Stomach (tissue), 8 donors: ENCODE measurements at regions not wholly inside any gene's neighbourhood (a gene's known extent, or its start where the extent isn't known, plus 50 kb on each side); places are given as distances from the start of the nearest gene placed in this dataset.
"Not testable (repeated sequence)": the region's sequence is repeated elsewhere in the genome, so short reads cannot be mapped to it uniquely, and the experiment has no call there.

Experiments
- DNase-seq, 2 donors: peaks; one replicate each; pipeline versions ENCODE4 v3.0.0 to v3.0.0-alpha.2; 2013 to 2019
- H3K27ac ChIP-seq, 5 donors: fragments of 200-600 bp in 4 of 5; sonication (generic) in 4 of 5; one replicate each; pipeline ENCODE4 v1.5.1; 2013 to 2019; ENCODE audit warnings: mild to moderate bottlenecking in 1 of 5, moderate library complexity in 1 of 5
- H3K27me3 ChIP-seq, 3 donors: fragments of 200-600 bp; sonication (generic); one replicate each; pipeline ENCODE4 v1.5.1; 2017 to 2019; ENCODE audit warnings: mixed run types in 1 of 3
- H3K36me3 ChIP-seq, 4 donors: fragments of 200-600 bp; sonication (generic); 1 replicate in 3 of 4; 2 replicates in 1 of 4; pipeline ENCODE4 v1.5.1; 2016 to 2019
- H3K4me1 ChIP-seq, 4 donors: fragments of 200-600 bp; sonication (generic); one replicate each; pipeline ENCODE4 v1.5.1; 2016 to 2019
- H3K4me3 ChIP-seq, 4 donors: fragments of 200-600 bp; sonication (generic) in 3 of 4; one replicate each; pipeline ENCODE4 v1.5.1; 2016 to 2019; ENCODE audit warnings: mild to moderate bottlenecking in 1 of 4
- H3K9me3 ChIP-seq, 4 donors: fragments of 200-600 bp; sonication (generic); one replicate each; pipeline ENCODE4 v1.5.1; 2016 to 2019
- CTCF ChIP-seq, 7 experiments: fragments of 450-650 bp in 4 of 7; fragments of 200-600 bp in 3 of 7; sonication (generic) in 3 of 7; IDR thresholded peaks; one replicate each; pipeline ENCODE4 v1.5.1; 2016 to 2019; ENCODE audit warnings: antibody characterized with exemption in 7 of 7, control low read depth in 2 of 7, mild to moderate bottlenecking in 1 of 7
- EP300 ChIP-seq: sonication (generic); formaldehyde crosslinking; IDR thresholded peaks from one replicate; pipeline ENCODE4 v1.6.1; 2017; ENCODE audit warnings: antibody characterized with exemption
- POLR2A ChIP-seq, 4 donors: fragments of 450-650 bp; IDR thresholded peaks; one replicate each; pipeline ENCODE4 v1.6.1; 2016; ENCODE audit warnings: antibody characterized with exemption in 4 of 4, control low read depth in 2 of 4, mild to moderate bottlenecking in 1 of 4, moderate library complexity in 1 of 4
- POLR2AphosphoS5 ChIP-seq, 3 donors: sonication (generic); formaldehyde crosslinking; IDR thresholded peaks; one replicate each; pipeline ENCODE4 v1.6.1; 2016; ENCODE audit warnings: antibody characterized with exemption in 3 of 3
- WGBS, 5 donors: extraction: QIAGEN DNeasy Blood & Tissue Kit in 3 of 5; methylation state at CpG; one replicate each; pipeline versions ENCODE4 v1.1.5 to v1.1.7; 2013 to 2018; 5-methylcytosine and 5-hydroxymethylcytosine counted together
- intact Hi-C: fragments of 100-400 bp; cut with DNase I; formaldehyde crosslinking; loops from one replicate; pipeline ENCODE4 v1.15.1; 2023; ENCODE audit warnings: low total_unique reads
- donor health status: healthy with polysubstance abuse.
- donor health status: Bipolar disorder and iron deficiency.
- donor health status: healthy.

- intact Hi-C loops, H3K4me1 ChIP-seq, DNase-seq, H3K9me3 ChIP-seq, H3K4me3 ChIP-seq, H3K36me3 ChIP-seq, H3K27ac ChIP-seq: not testable (repeated sequence)
- 7 to 11% (median 7%) methylated on average over 28 of the region's 28 CpGs for WGBS, 5 donors
- peaks cover 0 to 77% (median 15%) of the 10 kb centered on the region in 3 donors for H3K27me3 ChIP-seq
Measured at GRCh38 chr6:57813271-57814075, 496.0 kb downstream of the PRIM2 start.

GRCh38 chr6:57815826-57816225, 498.4 kb downstream of the PRIM2 start:
- peaks cover 0 to 64% (median 10%) of the 10 kb centered on the region in 3 donors for H3K27me3 ChIP-seq
- WGBS, 5 donors: 6 to 17% (median 10%) methylated on average over 8 to 10 of the region's 10 CpGs
- intact Hi-C loops, H3K4me3 ChIP-seq, H3K9me3 ChIP-seq, DNase-seq, H3K4me1 ChIP-seq, H3K27ac ChIP-seq, H3K36me3 ChIP-seq: not testable (repeated sequence)

- H3K4me3 ChIP-seq, intact Hi-C loops: not testable (repeated sequence)
Measured at GRCh38 chr6:57821325-57821724, 503.9 kb downstream of the PRIM2 start.

GRCh38 chr6:57822448-57822847, 505.0 kb downstream of the PRIM2 start:
- H3K36me3 ChIP-seq, DNase-seq, intact Hi-C loops, H3K4me3 ChIP-seq, H3K27ac ChIP-seq, H3K4me1 ChIP-seq: not testable (repeated sequence)
- 4 to 15% (median 10%) methylated on average over 17 to 19 of the region's 19 CpGs for WGBS, 5 donors
- Histone ChIP-seq H3K9me3 (peaks cover 0 to 11% (median 3%) of the 10 kb centered on the region in 4 donors), H3K27me3 (peaks cover 3 to 57% (median 10%) of the 10 kb centered on the region in 3 donors)

More at GRCh38 chr6:57821325-57821724, 503.9 kb downstream of the PRIM2 start:
- not testable (repeated sequence) for DNase-seq, H3K36me3 ChIP-seq, H3K27ac ChIP-seq, H3K4me1 ChIP-seq
- H3K9me3 ChIP-seq: peaks cover 0 to 11% (median 3%) of the 10 kb centered on the region in 4 donors
- H3K27me3 ChIP-seq: peaks cover 3 to 58% (median 10%) of the 10 kb centered on the region in 3 donors
- WGBS, 5 donors: 1 to 7% (median 5%) methylated on average over 8 to 11 of the region's 21 CpGs

GRCh38 chr6:57822896-57823358, 505.5 kb downstream of the PRIM2 start:
- peaks cover 0 to 8% (median 0%) of the 10 kb centered on the region in 4 donors for H3K4me1 ChIP-seq
- H3K4me3 ChIP-seq: no peak overlapping the region
- 13 to 14% (median 13%) methylated on average over 27 of the region's 27 CpGs for WGBS, 5 donors
- intact Hi-C loops: no loop called here
- no peak for DNase-seq
- peaks cover 0 to 11% (median 3%) of the 10 kb centered on the region in 4 donors for H3K9me3 ChIP-seq
- TF ChIP-seq POLR2AphosphoS5 (IDR thresholded peaks at IDR 0.05) (no peak), CTCF (IDR thresholded peaks at IDR 0.05) (no peak), EP300 (no peak), POLR2A (IDR thresholded peaks at IDR 0.05) (no peak)
- no peaks in the 10 kb centered on the region for H3K36me3 ChIP-seq
- H3K27me3 ChIP-seq: peaks cover 3 to 56% (median 10%) of the 10 kb centered on the region in 3 donors
- H3K27ac ChIP-seq: no peak overlapping the region

- H3K9me3 ChIP-seq, H3K4me3 ChIP-seq, DNase-seq, H3K27me3 ChIP-seq, intact Hi-C loops, H3K36me3 ChIP-seq, H3K4me1 ChIP-seq, H3K27ac ChIP-seq: not testable (repeated sequence)
- WGBS, 5 donors: 21 to 48% (median 34%) methylated on average over 9 of the region's 9 CpGs
Measured at GRCh38 chr6:57837622-57838209, 520.3 kb downstream of the PRIM2 start.

GRCh38 chr6:57841551-57841950, 524.1 kb downstream of the PRIM2 start:
- H3K9me3 ChIP-seq, intact Hi-C loops, H3K27ac ChIP-seq, H3K27me3 ChIP-seq, H3K36me3 ChIP-seq, H3K4me1 ChIP-seq, H3K4me3 ChIP-seq, DNase-seq: not testable (repeated sequence)
- WGBS, 5 donors: 56 to 80% (median 73%) methylated on average over 6 of the region's 6 CpGs

- H3K27ac ChIP-seq, H3K4me3 ChIP-seq, intact Hi-C loops, H3K36me3 ChIP-seq, H3K4me1 ChIP-seq, H3K9me3 ChIP-seq: not testable (repeated sequence)
- peaks cover 0 to 26% (median 3%) of the 10 kb centered on the region in 3 donors for H3K27me3 ChIP-seq
- DNase-seq: peak in 1 of 2 donors; percentile 31
- 6 to 10% (median 9%) methylated on average over 14 to 32 of the region's 44 CpGs for WGBS, 5 donors
Measured at GRCh38 chr6:57853745-57854407, 536.4 kb downstream of the PRIM2 start.

- H3K36me3 ChIP-seq, H3K27me3 ChIP-seq, DNase-seq, H3K4me3 ChIP-seq, H3K9me3 ChIP-seq, intact Hi-C loops, H3K4me1 ChIP-seq, H3K27ac ChIP-seq: not testable (repeated sequence)
- 65 to 80% (median 73%) methylated on average over 4 to 6 of the region's 6 CpGs for WGBS, 5 donors
Measured at GRCh38 chr6:57860481-57861315, 543.3 kb downstream of the PRIM2 start.
